K562 (cell line): ENCODE measurements at regions not wholly inside any gene's neighbourhood (a gene's known extent, or its start where the extent isn't known, plus 50 kb on each side); places are given as distances from the start of the nearest gene placed in this dataset.

Source experiments
- ATAC-seq: fragments of 200-7000 bp; cut with Tn5 transposase; 3 replicates; pipeline ENCODE4 v1.9.1; 2020; ENCODE audit warnings: moderate library complexity
- BruUV-seq: library from RNA; stranded (reverse); fragments of 400-500 nt; replicated peaks from 2 replicates; lab custom pipeline; 2021; lab: Mats Ljungman, UMichigan
- CTCF ChIA-PET: fragments of 300-600 bp; formaldehyde crosslinking; extraction: SDS; loops from one replicate; lab custom pipeline; 2021; ENCODE audit warnings: low intra/inter-chr PET ratio; lab: Yijun Ruan, JAX
- POLR2A ChIA-PET: fragments of 300-600, 350-650 bp; sonication (Branson Sonifier 250); formaldehyde crosslinking; extraction: SDS; loops from one replicate; lab custom pipeline; 2021; ENCODE audit warnings: antibody characterized with exemption, inconsistent platforms; lab: Yijun Ruan, JAX
- DNase-seq, 4 experiments: peaks; one replicate each; pipeline versions ENCODE4 v3.0.0 to v3.0.0-alpha.2; 2011 to 2018; ENCODE audit warnings: low spot score in 3 of 4, mixed read lengths in 3 of 4; ENCODE audit errors: extremely low read depth in 1 of 4
- FAIRE-seq: peaks from 2 replicates; lab custom pipeline; 2011; peaks lifted over from hg19 to GRCh38; lab: Jason Lieb, UNC
- H2AFZ ChIP-seq: 2 replicates; pipeline ENCODE4 v1.6.0; 2011; ENCODE audit warnings: low read depth, low read length, control low read depth, inconsistent platforms
- H3K27ac ChIP-seq: fragments of 200-600 bp; 3 replicates; pipeline ENCODE4 v1.8.0; 2011; ENCODE audit warnings: low read depth, mild to moderate bottlenecking, control low read depth, inconsistent platforms, low read length, moderate library complexity, mixed read lengths; ENCODE audit errors: extremely low read depth
- H3K27me3 ChIP-seq, 2 experiments: fragments of 300-600 bp in 1 of 2; 2 replicates in 1 of 2; 3 replicates in 1 of 2; pipeline versions ENCODE4 v1.6.0 to v1.8.0; 2011; ENCODE audit warnings: inconsistent platforms in 2 of 2, low read length in 2 of 2, mild to moderate bottlenecking in 1 of 2, mixed read lengths in 1 of 2, moderate library complexity in 1 of 2; ENCODE audit not compliant: control insufficient read depth in 2 of 2, insufficient read depth in 2 of 2
- H3K36me3 ChIP-seq: fragments of 300-600 bp; 3 replicates; pipeline ENCODE4 v1.8.0; 2011; ENCODE audit warnings: mild to moderate bottlenecking, low read length, inconsistent platforms; ENCODE audit not compliant: control insufficient read depth, insufficient read depth
- H3K4me1 ChIP-seq, 2 experiments: fragments of 200-600 bp in 1 of 2; replicated peaks in 1 of 2; 2 replicates in 1 of 2; 3 replicates in 1 of 2; pipeline versions ENCODE4 v1.5.1 to v1.8.0; 2011; ENCODE audit warnings: inconsistent platforms in 2 of 2, low read length in 2 of 2, mild to moderate bottlenecking in 1 of 2, mixed read lengths in 1 of 2, moderate library complexity in 1 of 2; ENCODE audit not compliant: control insufficient read depth in 2 of 2, insufficient read depth in 2 of 2
- H3K4me2 ChIP-seq: 2 replicates; pipeline ENCODE4 v1.6.1; 2011; ENCODE audit warnings: low read length, control low read depth, inconsistent platforms, mixed read lengths; ENCODE audit not compliant: insufficient read depth
- H3K4me3 ChIP-seq: fragments of 200-600 bp; sonication (generic), shearing (Covaris generic); 2 replicates; pipeline ENCODE4 v1.5.1; 2016; ENCODE audit warnings: control low read depth, inconsistent platforms
- H3K79me2 ChIP-seq: fragments of 200-600 bp; 3 replicates; pipeline ENCODE4 v1.8.0; 2011; ENCODE audit warnings: low read length, inconsistent platforms; ENCODE audit not compliant: control insufficient read depth, insufficient read depth
- H3K9ac ChIP-seq, 2 experiments: 2 replicates each; pipeline versions ENCODE4 v1.6.0 to v1.6.1; 2011; ENCODE audit warnings: low read depth in 2 of 2, low read length in 2 of 2, control low read depth in 1 of 2, inconsistent platforms in 1 of 2, mild to moderate bottlenecking in 1 of 2, mixed read lengths in 1 of 2; ENCODE audit not compliant: insufficient read depth in 1 of 2
- H3K9me1 ChIP-seq: one replicate; pipeline ENCODE4 v1.6.0; 2011; ENCODE audit warnings: inconsistent platforms, mild to moderate bottlenecking, low read length, moderate library complexity; ENCODE audit not compliant: control insufficient read depth, insufficient read depth
- H3K9me3 ChIP-seq: replicated peaks from 2 replicates; pipeline ENCODE4 v1.5.1; 2011; ENCODE audit warnings: low read depth, low read length, inconsistent platforms; ENCODE audit not compliant: control insufficient read depth, insufficient read depth
- H4K20me1 ChIP-seq: replicated peaks from 2 replicates; pipeline ENCODE4 v1.6.1; 2011; ENCODE audit warnings: low read length, inconsistent platforms, mixed read lengths; ENCODE audit not compliant: control insufficient read depth, insufficient read depth
- CCNT2 ChIP-seq: IDR thresholded peaks from 2 replicates; pipeline ENCODE4 v1.6.1; 2011; ENCODE audit warnings: borderline replicate concordance, low read depth, mild to moderate bottlenecking, moderate library complexity, mixed read lengths, low read length; ENCODE audit not compliant: insufficient read length; ENCODE audit errors: extremely low read depth
- CHCHD3 ChIP-seq: fragments of 250-450 bp; sonication (Bioruptor Pico); IDR thresholded peaks from 2 replicates; pipeline ENCODE4 v2.1.2; 2022; ENCODE audit warnings: mild to moderate bottlenecking
- CHD1 ChIP-seq: fragments of 200-600 bp; sonication (generic); IDR thresholded peaks from one replicate; pipeline ENCODE4 v1.6.1; 2012; ENCODE audit warnings: mild to moderate bottlenecking, moderate library complexity, low read length, inconsistent platforms
- HNRNPLL ChIP-seq: fragments of 200-400 bp; formaldehyde crosslinking; IDR thresholded peaks from 2 replicates; pipeline ENCODE4 v1.6.1; 2017; ENCODE audit warnings: low read length, low read depth, mild to moderate bottlenecking; ENCODE audit not compliant: poor library complexity, severe bottlenecking
- JUN ChIP-seq, 2 experiments: sonication (generic) in 1 of 2; formaldehyde crosslinking in 1 of 2; IDR thresholded peaks; 2 replicates each; pipeline versions ENCODE4 v1.6.1 to v1.8.0; 2012 to 2022; ENCODE audit warnings: borderline replicate concordance in 2 of 2, mild to moderate bottlenecking in 2 of 2, improper control_type of control experiment in 1 of 2, low read depth in 1 of 2, low read length in 1 of 2, missing genetic modification reagents in 1 of 2
- NBN ChIP-seq: fragments of 450-650 bp; IDR thresholded peaks from 2 replicates; pipeline ENCODE4 v1.6.1; 2016; ENCODE audit warnings: low read depth, mild to moderate bottlenecking
- NFXL1 ChIP-seq: fragments of 450-650 bp; formaldehyde crosslinking; IDR thresholded peaks from 2 replicates; pipeline ENCODE4 v1.4.0; 2021; ENCODE audit warnings: mild to moderate bottlenecking
- PYGO2 ChIP-seq: fragments of 450-650 bp; IDR thresholded peaks from 2 replicates; pipeline ENCODE4 v1.6.1; 2016; ENCODE audit warnings: mild to moderate bottlenecking, missing genetic modification characterization, moderate library complexity, missing compliant biosample characterization
- TARDBP ChIP-seq: fragments of 450-650 bp; IDR thresholded peaks from 2 replicates; pipeline ENCODE4 v1.6.1; 2016
- TBL1XR1 ChIP-seq, 2 experiments: IDR thresholded peaks; 2 replicates each; pipeline ENCODE4 v1.6.1; 2012; ENCODE audit warnings: improper control_type of control experiment in 2 of 2, low read length in 2 of 2, mild to moderate bottlenecking in 1 of 2
- ZNF133 ChIP-seq: fragments of 250-450 bp; sonication (Bioruptor Pico); IDR thresholded peaks from 2 replicates; pipeline ENCODE4 v1.4.0; 2020; ENCODE audit warnings: mild to moderate bottlenecking
- ZNF217 ChIP-seq: sonication (generic); formaldehyde crosslinking; IDR thresholded peaks from 2 replicates; pipeline ENCODE4 v1.8.0; 2022; ENCODE audit warnings: mild to moderate bottlenecking, missing genetic modification reagents
- ZNF282 ChIP-seq: sonication (generic); formaldehyde crosslinking; IDR thresholded peaks from 2 replicates; pipeline ENCODE4 v1.8.1; 2023; ENCODE audit warnings: missing genetic modification reagents
- ZNF316 ChIP-seq: fragments of 450-650 bp; IDR thresholded peaks from 2 replicates; pipeline ENCODE4 v1.6.1; 2016
- ZNF324 ChIP-seq: fragments of 250-450 bp; sonication (Bioruptor Pico); IDR thresholded peaks from 2 replicates; pipeline ENCODE4 v1.4.0; 2020; ENCODE audit warnings: mild to moderate bottlenecking
- WGBS: fragments of 100-300 bp; shearing (Covaris generic); methylation state at CpG from one replicate; pipeline ENCODE4 v1.1.6; 2016; ENCODE audit warnings: low coverage, mixed read lengths; ENCODE audit not compliant: insufficient coverage; ENCODE audit errors: missing lambda C conversion rate; 5-methylcytosine and 5-hydroxymethylcytosine counted together
- in situ Hi-C: fragments of 300-500 bp; cut with MboI; formaldehyde crosslinking; loops from 4 replicates; pipeline ENCODE4 v1.15.0; 2018; ENCODE audit warnings: inconsistent platforms, mixed read lengths
- intact Hi-C: fragments of 100-400 bp; cut with micrococcal nuclease; formaldehyde crosslinking; loops from 2 replicates; pipeline ENCODE4 v1.14.2; 2022
- TF ChIP-seq, protein P1 (sequence below): fragments of 450-650 bp; IDR thresholded peaks from 2 replicates; pipeline ENCODE4 v1.6.1; 2016; ENCODE audit warnings: low read depth, mild to moderate bottlenecking, moderate library complexity
- TF ChIP-seq, protein P2 (sequence below): fragments of 250-450 bp; sonication (Bioruptor Pico); IDR thresholded peaks from 2 replicates; pipeline ENCODE4 v1.5.1; 2021; ENCODE audit warnings: mild to moderate bottlenecking

GRCh38 chr1:81511281-81511680 is 289.5 kb upstream of the ADGRL2 start:
- no peak for ATAC-seq
- no peak for DNase-seq
- CTCF ChIA-PET, result no interaction called here
- no peak overlapping the region for H3K27ac ChIP-seq
- H3K9me3 ChIP-seq, result no peaks in the 10 kb centered on the region
- H3K4me2 ChIP-seq, result no peak overlapping the region
- no peaks in the 10 kb centered on the region for H4K20me1 ChIP-seq
- no peak overlapping the region for H2AFZ ChIP-seq
- no peaks in the 10 kb centered on the region for H3K27me3 ChIP-seq
- TF ChIP-seq CHCHD3 (CRISPR knock-in tag), result no peak
- TF ChIP-seq CHD1, result no peak
- no peak for TF ChIP-seq NFXL1
- no peak for TF ChIP-seq ZNF217 (CRISPR knock-in tag)
- TF ChIP-seq JUN (IDR thresholded peaks at IDR 0.05; ENCODE audit: borderline replicate concordance, low read depth, low read length), result no peak
- TF ChIP-seq JUN (CRISPR knock-in tag; IDR thresholded peaks at IDR 0.05; ENCODE audit: borderline replicate concordance), result no peak
- TF ChIP-seq ZNF282, result no peak
- TF ChIP-seq ZNF324, result no peak
- TF ChIP-seq HNRNPLL, result no peak
- TF ChIP-seq, protein P1, sequence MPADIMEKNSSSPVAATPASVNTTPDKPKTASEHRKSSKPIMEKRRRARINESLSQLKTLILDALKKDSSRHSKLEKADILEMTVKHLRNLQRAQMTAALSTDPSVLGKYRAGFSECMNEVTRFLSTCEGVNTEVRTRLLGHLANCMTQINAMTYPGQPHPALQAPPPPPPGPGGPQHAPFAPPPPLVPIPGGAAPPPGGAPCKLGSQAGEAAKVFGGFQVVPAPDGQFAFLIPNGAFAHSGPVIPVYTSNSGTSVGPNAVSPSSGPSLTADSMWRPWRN, result no peak
- TF ChIP-seq TARDBP, result no peak
- TF ChIP-seq ZNF133, result no peak
- no peak for TF ChIP-seq TBL1XR1 (IDR thresholded peaks at IDR 0.05; ENCODE audit: low read length in 2 of 2)
- TF ChIP-seq, protein P2, sequence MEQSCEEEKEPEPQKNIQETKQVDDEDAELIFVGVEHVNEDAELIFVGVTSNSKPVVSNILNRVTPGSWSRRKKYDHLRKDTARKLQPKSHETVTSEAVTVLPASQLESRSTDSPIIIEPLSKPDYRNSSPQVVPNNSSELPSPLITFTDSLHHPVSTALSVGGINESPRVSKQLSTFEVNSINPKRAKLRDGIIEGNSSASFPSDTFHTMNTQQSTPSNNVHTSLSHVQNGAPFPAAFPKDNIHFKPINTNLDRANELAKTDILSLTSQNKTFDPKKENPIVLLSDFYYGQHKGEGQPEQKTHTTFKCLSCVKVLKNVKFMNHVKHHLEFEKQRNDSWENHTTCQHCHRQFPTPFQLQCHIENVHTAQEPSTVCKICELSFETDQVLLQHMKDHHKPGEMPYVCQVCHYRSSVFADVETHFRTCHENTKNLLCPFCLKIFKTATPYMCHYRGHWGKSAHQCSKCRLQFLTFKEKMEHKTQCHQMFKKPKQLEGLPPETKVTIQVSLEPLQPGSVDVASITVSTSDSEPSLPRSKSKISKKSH (CRISPR knock-in tag), result no peak
- TF ChIP-seq CCNT2, result no peak
- TF ChIP-seq PYGO2 (tag), result no peak
- no peak for TF ChIP-seq NBN
- no peak for TF ChIP-seq ZNF316
- no peak overlapping the region for H3K4me3 ChIP-seq
- H3K79me2 ChIP-seq, result no peaks in the 10 kb centered on the region
- no TSS peak for BruUV-seq
- POLR2A ChIA-PET, result no interaction called here
- H3K9ac ChIP-seq, result no peak overlapping the region
- intact Hi-C loops, result no loop called here
- no peaks in the 10 kb centered on the region for H3K36me3 ChIP-seq
- WGBS, result 0% methylated on average over 1 of the region's 3 CpGs
- no peak for FAIRE-seq
- in situ Hi-C loops, result no loop called here
- H3K9me1 ChIP-seq, result no peaks in the 10 kb centered on the region
- no peaks in the 10 kb centered on the region for H3K4me1 ChIP-seq
